Right renal cortex interstitium (tissue), 3 donors: ENCODE measurements at regions not wholly inside any gene's neighbourhood (a gene's known extent, or its start where the extent isn't known, plus 50 kb on each side); places are given as distances from the start of the nearest gene placed in this dataset.

ENCODE experiments used
- DNase-seq, 3 donors: peaks; one replicate each; pipeline ENCODE4 v3.0.0-alpha.2; 2013; ENCODE audit warnings: low read depth in 3 of 3, low spot score in 2 of 3

DNA sequence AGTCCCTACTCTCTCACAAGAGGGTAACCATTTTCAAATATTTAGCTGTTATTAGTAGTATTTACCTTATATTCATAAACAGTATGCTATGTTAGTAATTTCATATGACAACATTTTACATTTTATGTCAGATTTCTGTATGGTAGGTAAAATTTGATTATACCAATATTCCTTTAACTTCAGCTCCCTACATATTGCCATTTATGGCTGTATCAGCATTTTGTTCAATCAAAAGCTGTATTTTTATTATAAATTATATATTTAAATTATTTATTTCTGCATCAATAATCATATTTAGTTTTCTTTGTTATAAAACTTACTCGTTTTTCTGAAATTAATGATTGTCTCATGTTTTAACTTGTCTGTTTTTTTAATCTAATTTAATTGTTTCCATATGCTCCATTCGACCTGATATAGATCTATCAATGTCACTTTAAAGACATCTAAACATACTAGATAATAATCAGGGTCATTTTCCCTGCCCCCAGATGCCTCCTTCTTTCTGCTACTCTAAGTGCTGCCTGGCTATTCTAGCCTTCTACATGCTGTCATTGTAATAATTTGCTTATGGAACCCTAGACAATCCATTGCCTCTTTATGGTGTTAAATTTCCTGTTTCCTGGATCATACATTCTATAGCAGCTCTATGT, 1976.7 kb upstream of the ADGRL3 start:
- DNase-seq = no peak

DNA sequence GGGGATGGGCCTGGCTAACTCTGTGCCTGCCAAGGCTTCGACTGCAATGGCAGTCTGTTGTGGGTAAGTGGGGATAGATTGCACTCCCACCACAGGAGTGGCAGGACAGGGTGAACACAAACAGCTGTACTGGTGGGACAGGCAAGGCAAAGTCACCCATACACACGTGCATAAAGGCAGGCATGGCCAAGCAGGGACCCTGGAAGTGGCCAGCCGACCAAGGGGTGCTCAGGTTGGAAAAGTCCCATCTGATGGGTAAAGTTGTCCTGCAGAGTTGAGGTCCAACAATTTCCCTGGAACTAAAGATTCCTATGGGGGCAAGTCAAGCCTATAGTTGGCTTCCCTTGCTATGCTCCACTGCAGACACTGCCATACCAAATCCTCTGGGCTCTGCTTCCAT, 1961.9 kb upstream of the ADGRL3 start:
- no peak for DNase-seq

DNA sequence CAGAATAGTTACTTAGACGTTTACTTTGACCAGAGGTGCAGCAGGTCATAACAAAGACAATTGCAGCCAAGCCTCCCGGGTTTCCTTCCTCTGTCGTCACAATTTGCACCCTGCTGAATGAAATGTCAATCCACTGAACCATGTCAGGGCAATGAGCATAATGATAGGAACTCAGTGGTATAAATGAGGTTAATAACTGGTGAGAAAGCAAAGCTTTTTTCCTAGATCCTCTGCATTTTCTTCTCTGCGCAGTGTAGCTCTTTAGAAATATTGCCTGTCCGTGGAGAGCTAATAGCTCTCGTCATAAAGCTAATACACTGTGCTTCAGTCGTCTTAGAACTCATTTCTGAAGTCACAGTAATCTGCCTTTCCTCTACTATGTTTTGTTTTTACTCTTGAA, 1960.1 kb upstream of the ADGRL3 start:
- no peak for DNase-seq

DNA sequence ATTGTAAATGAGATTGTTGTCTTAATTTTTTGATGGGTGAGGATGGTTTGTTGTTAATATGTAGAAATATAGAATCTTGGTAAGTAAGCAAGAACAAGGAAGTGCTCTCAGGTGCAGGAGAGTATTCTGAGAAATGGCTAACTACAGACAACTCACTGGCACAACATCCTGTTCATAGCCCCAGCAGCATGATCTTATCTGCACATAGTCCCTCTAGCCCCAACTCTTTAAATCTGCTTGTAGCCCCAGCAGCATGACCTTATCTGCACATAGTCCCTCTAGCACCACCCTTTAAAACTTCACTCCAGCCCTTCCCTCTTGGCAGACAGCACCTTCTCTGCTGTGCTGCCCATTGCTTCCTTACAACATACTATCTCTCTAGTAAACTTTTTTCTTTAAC, 1957.1 kb upstream of the ADGRL3 start:
- no peak for DNase-seq

DNA sequence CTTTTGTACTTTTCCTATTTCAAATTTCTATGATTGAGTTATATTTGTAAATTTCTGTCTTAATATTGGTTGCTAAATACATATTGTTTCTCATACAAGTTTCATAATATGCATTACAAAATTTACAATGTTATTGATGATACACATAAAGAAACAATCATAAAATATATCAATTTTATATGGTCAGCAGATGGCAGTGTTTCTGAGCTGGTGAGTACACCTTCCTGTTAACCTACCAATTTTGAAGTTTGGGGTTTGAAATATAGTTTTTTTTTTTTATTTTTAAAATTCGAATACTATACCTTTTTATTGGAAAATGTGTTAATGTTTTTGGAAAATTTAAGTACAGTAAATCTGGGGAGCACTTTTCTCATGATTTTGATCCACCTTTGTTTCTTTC, 1953.1 kb upstream of the ADGRL3 start:
- DNase-seq = no peak

DNA sequence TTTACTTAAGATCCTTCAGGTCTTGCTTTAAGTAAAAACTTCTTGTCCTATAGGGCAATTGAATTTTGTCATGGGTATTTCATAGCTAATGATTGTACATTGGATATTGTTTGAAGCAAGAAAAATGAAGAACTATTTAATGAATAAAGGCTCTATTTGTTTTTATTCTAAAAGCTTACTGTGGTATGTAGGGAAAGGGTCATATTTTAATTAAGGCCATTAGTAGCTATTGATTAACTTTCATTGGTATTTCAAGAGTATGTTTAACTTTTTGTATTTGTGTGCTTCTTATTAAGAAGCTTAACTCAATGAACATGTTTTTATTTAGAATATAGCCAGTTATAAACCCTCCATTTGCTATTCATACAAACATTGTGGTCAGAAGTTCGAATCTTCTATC, 1951.8 kb upstream of the ADGRL3 start:
- no peak for DNase-seq

DNA sequence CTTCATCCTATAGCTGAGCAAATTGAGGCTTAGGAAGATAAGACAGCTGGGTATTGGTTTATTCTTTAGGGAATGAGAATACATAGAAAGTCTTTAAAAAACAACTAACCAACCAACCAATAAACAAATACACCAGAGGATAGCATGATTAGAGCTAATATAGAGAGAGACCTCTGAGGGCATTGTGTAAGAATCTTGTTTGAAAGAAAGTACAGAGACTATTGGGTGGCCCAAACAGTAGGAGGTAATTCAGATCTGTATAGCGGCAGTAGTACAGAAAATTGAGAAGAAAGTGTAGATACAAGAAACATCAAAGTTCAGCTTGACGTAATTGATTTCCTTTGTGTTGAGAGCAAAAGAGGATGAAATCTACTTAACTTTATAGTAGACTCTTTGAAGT, 1951.0 kb upstream of the ADGRL3 start:
- DNase-seq = no peak

DNA sequence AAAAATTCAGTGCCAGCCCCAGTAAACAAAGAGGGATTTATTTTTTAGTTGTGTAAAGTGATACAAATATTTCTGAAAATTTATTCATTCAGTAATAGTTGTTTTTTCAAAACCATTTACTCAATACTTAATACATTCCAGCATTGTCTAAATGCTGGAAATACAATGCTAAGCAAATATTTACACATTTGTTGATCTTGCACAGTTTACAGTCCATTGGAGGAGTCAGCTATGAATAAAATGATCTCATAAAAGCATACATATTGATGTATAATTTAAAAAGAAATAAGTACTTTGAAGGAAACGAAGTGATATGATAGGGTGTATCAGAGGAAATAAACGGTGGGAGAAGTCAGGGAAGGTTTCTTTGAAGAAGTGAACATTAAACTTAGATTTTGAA, 1942.1 kb upstream of the ADGRL3 start:
- no peak for DNase-seq

DNA sequence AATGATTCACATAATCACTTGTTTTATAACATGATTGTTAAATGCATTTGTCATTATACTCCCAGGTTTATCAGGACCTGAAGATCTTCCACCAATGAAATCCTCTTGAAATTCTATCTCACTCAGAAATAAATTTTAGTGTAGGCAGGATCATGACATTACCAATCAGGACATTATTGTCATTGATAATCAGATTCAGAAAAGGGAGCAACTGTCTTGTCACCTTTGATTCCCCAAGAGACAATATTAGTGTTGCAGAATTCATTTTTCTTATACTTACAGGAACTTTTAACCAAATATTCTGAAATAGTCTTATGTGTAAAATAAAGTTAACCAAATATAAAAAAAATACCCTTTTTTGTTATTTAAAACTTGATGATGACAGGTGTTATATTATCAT, 1892.5 kb upstream of the ADGRL3 start:
- DNase-seq = no peak

DNA sequence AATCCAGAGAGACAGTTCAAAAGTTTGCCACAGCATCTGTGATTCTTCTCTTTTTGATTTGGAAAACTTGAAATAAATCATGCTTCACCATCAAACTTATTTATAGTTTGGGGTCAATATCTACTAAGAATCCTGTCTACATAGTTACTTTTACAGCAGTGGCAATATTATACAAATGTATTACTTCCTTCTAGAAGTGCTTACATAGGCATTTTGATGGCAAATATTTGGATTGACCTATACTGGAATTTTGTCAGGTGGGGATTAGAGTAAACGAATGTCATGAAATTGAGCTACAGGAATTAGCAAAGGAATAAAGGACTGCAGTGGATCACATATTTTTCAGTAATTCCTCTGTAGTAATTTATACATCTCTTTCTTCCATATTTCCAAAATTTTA, 1885.5 kb upstream of the ADGRL3 start:
- DNase-seq = no peak

DNA sequence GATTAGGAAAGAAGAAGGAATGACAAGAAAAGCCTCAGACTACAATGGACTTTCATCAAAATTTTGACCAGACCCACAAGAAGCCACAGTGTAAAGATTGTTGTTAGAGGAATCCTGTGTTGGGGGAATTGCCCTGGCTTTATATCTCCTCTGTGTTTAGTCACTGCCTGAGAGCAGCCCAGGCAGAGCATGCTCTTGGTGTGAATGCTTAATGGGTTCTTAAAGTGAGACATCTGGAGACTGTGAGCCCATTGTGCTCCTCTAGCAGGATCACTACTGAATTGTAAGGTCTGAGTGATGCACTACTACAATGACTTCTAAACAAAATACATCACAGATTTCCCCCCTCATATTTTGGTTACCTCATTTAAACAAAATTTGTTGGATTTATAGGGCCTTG, 1860.5 kb upstream of the ADGRL3 start:
- DNase-seq = no peak

DNA sequence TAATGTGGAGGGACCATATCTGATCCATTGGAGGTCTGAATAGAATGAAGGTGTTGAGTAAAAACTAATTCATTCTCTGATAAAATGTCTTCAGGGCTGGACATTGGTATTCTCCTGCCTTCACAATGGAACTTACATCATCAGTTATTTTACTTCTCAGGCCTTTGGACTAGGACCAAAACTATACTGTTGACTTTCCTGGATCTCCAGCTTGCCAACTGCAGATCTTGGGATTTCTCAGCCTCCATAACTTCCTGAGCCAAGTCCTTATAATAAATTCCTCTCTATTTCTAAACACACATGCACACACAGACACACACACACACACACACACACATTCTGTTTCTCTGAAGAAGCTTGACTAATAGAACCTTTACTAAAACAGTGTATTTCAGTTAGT, 1858.6 kb upstream of the ADGRL3 start:
- DNase-seq = no peak

DNA sequence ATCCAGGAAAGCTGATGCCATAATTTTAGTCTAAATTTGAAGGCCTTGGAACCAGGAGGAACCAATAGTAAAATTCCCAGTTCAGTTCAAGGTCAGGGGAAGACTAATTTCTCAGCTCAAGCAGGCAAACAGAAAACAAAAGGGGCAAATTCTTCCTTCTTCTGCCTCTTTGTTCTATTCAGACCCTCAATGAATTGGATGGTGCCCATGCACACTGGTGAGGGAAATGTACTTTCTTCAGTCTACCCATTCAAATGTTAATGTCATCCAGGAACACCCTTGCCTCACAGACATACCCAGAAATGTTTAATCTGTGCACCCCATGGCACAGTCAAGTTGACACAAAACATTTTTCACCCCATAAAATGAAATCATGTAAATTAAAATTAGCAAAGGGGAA, 1851.2 kb upstream of the ADGRL3 start:
- no peak for DNase-seq

DNA sequence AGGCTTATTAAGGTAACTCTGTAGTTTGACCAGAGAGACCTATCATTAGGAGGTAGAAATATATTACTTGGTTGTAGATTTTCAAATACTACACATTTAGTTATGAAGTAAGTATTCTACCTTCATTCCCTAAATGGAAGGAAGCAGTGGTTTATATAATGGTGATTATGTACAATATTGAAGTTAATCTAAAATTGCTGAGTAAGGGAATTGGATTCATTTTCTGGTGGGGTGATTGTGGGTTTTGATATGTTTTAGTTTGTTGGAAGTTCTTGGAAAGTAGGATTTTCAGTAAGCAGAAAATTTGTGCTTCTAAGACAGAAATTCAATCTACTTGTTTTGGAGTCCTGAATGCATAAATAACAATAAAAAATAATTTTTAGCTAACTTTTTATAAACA, 1830.9 kb upstream of the ADGRL3 start:
- no peak for DNase-seq

DNA sequence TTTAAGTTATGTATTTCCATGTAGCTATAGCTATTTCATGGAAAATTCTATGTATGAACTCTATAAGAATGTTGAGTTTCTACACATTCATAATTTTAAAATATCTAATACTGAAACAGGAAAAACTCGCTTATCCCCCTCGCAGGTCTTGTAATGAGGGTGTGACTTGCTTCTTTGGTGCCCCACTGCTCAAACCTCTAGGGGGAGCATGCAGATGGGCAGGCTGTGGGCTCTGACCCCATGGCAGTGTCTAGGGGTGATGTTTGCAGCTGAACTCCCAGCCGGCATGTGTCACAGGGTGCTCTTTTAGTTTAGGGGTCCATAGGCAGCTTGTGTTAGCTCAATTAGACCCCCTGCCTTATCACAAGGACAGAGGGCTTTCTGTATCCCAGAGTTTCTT, 1825.7 kb upstream of the ADGRL3 start:
- DNase-seq = no peak

DNA sequence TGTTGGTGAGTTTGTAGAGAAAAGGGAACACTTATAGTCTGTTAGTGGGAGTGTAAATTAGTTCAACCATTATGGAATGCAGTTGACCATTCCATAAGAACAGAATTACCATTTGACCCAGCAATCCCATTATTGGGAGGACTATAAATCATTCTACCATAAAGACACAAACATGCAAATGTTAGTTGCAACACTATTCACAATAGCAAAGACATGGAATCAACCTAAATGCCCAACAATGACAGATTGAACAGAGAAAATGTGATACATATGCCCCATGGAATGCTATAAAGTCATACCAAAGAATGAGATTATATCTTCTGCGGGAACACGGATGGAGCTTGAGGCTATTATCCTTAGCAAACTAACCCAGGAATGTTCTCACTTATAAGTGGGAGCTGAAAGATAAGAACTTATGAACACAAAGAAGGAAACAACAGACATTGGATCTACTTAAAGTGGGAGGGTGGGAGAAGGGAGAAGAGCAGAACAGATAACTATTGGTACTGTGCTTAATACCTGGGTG, 1819.2 kb upstream of the ADGRL3 start:
- DNase-seq = no peak

DNA sequence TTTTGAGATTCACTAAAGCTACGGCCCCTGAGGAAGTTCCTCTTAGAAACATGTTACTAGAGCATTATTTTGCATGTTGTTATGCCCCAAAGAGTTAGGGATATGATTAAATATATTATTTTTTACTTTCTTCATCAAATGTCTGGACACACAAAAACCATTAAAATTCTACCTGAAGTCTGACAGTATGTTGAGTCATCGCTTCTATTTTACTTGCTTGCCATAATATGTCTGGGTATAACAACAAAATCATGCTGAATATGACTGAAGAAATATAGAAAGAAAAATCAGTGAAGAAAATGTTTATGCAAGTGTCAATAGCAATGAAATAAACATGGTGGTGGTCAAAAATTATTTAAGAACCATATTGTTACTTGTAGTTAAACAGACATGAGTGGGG, 1818.5 kb upstream of the ADGRL3 start:
- DNase-seq = no peak

DNA sequence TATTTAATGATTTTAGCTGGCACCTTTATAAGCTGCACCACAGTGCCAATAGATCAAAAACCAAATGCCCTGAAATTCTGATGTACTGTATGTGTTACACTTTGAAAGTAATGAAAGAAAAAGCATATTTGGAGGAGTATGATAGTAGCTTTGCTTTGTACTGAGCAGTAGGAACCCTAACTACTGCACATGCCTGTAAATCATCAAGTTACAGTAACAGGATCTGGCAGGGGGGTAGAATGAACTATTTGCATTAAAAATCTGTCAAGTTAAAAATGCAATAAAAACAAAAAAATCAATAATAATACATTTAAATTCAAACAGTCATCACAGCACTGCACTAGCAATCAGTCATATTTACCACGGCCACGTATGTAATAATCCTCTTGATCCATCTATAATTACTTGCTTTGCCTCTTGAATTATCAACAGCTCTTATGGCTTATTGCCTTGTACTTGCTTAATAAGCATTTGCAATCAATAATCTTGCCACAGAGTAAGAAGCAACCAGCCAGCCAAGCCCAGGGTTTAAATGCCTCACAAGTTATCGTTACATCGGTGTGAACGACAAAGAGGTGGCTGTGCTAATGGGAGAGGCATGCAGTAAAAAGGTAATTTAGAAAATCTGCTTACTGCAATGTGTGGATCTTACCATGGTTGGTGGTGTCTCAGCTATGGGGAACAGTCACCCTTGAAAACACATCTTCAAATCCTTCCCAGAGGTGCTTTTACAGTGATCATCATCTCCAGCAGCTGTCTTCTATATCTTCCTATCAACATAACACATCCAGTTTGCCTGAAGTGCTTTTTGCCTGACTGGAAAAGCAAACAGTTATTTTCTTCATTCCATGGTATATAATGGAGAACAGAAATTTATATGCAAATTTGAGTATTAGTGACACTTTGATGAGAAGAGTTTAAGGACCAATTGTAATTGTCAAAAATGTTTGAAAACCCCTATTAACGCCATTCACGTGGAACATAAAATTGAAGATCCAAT, 1812.1 kb upstream of the ADGRL3 start:
- DNase-seq = no peak

DNA sequence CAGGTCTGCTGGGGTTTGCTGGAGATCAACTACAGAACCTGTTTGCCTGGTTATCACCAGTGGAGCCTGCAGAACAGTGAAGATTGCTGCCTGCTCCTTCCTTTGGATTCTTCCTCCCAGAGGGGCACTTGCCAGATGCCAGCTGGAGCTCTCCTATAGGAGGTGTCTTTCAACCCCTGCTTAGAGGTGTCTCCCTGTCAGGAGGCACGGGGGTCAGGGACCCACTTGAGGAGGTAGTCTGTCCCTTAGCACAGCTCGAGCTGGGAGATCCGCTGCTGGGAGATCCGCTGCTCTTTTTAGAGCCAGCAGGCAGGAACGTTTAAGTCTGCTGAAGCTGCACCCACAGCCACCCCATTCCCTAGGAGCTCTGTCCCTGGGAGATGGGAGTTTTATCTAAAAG, 1806.3 kb upstream of the ADGRL3 start:
- no peak for DNase-seq

DNA sequence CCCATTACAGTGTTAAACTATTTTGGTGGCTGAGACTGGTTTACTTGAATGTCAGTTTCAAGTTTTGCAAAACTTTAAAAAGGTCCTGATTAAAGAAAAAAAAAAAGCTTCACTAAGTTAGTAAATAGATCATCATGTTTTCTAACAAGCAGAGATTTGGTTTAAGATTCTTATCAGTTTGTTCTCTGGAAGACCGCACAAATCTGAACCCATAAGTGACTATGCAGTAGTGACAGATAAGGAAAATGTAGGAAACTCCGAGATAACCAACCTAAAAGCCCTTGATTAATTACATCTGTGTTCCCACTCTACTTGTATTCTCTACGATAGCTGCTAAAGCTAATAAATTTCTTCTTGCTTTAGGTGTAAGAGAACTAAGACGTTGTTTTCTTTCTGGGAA, 1799.8 kb upstream of the ADGRL3 start:
- no peak for DNase-seq

DNA sequence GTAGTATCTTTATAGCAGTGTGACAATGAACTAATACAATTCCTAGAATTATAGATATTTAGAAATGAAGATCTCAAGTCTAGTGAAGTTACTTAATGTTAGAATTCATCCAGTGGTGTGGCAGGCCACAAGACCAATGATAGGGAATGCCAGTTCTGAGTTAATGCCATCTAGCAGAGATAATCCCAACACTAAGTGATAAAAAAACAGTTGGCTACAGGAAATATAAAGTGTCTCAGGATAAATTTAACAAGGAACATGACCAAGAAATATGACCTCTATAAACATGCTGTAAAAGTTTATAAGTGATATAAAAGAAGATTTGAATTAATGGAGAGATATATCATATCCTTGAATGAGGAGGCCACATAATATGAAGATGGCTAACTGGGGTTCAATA, 1790.5 kb upstream of the ADGRL3 start:
- no peak for DNase-seq

DNA sequence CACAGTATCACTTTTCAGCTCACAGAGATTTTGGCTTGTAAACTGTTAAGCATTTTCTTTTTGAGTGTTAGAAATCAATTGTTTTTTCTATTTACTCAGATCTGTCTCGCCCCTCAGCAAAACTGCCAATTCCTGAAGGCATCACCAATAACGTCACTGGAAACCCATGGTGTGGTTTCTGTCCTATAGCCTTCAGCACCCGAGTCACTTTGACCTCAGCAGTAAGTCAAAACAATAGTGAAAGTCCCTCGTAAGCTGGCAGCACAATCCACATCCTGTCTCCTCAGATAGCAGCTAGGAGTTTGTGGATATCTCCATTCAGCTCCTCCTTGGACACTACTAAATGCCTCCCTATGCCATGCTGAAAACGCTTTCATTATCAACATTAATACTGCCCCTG, 1787.4 kb upstream of the ADGRL3 start:
- DNase-seq = no peak
